GM19043 (cell line): ENCODE measurements at regions not wholly inside any gene's neighbourhood (a gene's known extent, or its start where the extent isn't known, plus 50 kb on each side); places are given as distances from the start of the nearest gene placed in this dataset.
"Not testable (repeated sequence)": the region's sequence is repeated elsewhere in the genome, so short reads cannot be mapped to it uniquely, and the experiment has no call there.

ENCODE experiments used
- ATAC-seq: cut with Tn5 transposase; IDR thresholded peaks from one replicate; pipeline ENCODE4 v1.9.1; 2021; ENCODE audit warnings: low read depth; ENCODE audit not compliant: unreplicated experiment

GRCh38 chr1:213749558-213749957 is 238.2 kb upstream of the PROX1 start:
- no peak for ATAC-seq

- no peak for ATAC-seq
Measured at GRCh38 chr1:213750231-213751063, 237.3 kb upstream of the PROX1 start.

- no peak for ATAC-seq
Measured at GRCh38 chr1:213751064-213751397, 236.7 kb upstream of the PROX1 start.

- no peak for ATAC-seq
Measured at GRCh38 chr1:213759359-213760181, 228.2 kb upstream of the PROX1 start.

- no peak for ATAC-seq
Measured at GRCh38 chr1:213761845-213762407, 225.8 kb upstream of the PROX1 start.

GRCh38 chr1:213767683-213768082 is 220.1 kb upstream of the PROX1 start:
- ATAC-seq: no peak

GRCh38 chr1:213772128-213773063 is 215.4 kb upstream of the PROX1 start:
- ATAC-seq: no peak

- ATAC-seq: no peak
Measured at GRCh38 chr1:213773975-213774374, 213.8 kb upstream of the PROX1 start.

GRCh38 chr1:213776969-213777368 is 210.8 kb upstream of the PROX1 start:
- no peak for ATAC-seq

GRCh38 chr1:213779228-213779627 is 208.5 kb upstream of the PROX1 start:
- no peak for ATAC-seq

GRCh38 chr1:213782941-213783672 is 204.7 kb upstream of the PROX1 start:
- ATAC-seq: no peak

- ATAC-seq: no peak
Measured at GRCh38 chr1:213783893-213784292, 203.9 kb upstream of the PROX1 start.

- no peak for ATAC-seq
Measured at GRCh38 chr1:213786683-213787082, 201.1 kb upstream of the PROX1 start.

- no peak for ATAC-seq
Measured at GRCh38 chr1:213790565-213790964, 197.2 kb upstream of the PROX1 start.

GRCh38 chr1:213793482-213794067 is 194.2 kb upstream of the PROX1 start:
- no peak for ATAC-seq

- no peak for ATAC-seq
Measured at GRCh38 chr1:213796525-213796924, 191.2 kb upstream of the PROX1 start.

GRCh38 chr1:213808288-213808687 is 179.5 kb upstream of the PROX1 start:
- not testable (repeated sequence) for ATAC-seq

GRCh38 chr1:213817156-213817555 is 170.6 kb upstream of the PROX1 start:
- ATAC-seq: no peak

GRCh38 chr1:213820362-213821149 is 167.2 kb upstream of the PROX1 start:
- no peak for ATAC-seq
